ENCODE measurements at regions not wholly inside any gene's neighbourhood (a gene's known extent, or its start where the extent isn't known, plus 50 kb on each side); places are given as distances from the start of the nearest gene placed in this dataset.
"Not testable (repeated sequence)": the region's sequence is repeated elsewhere in the genome, so short reads cannot be mapped to it uniquely, and the experiment has no call there.

DNA sequence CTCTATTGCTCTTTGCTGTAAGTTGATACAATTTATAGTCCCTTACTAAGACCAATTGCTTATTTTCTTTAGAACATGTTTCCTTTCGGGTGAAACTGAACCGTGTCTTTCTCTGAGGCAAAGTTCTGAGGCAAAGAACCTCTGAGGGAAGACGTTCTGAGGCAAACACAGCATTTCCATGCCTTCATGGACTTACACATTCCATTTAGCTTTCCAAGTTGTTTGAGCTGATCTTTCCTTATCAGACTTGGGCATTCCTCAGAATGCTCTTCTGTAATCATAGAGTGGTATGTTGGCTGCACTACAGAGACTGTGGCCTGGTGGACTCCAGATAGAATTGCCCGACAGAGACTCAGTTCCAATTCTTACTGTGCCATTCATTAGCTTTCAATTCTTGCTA, 579.1 kb downstream of the KCTD12 start:
- Histone ChIP-seq H3K27ac (ENCODE audit: low read depth, low read length) (no peak overlapping the region), H3K9me3 (ENCODE audit: control insufficient read depth in 1 of 2, low read length in 2 of 2) (no peaks in the 10 kb centered on the region), H3K36me3 (ENCODE audit: insufficient read depth, low read length) (no peaks in the 10 kb centered on the region), H3K27me3 (ENCODE audit: insufficient read depth, low read length) (no peaks in the 10 kb centered on the region), H3K4me3 (ENCODE audit: low read length in 2 of 2) (no peak overlapping the region), H3K4me1 (ENCODE audit: insufficient read depth, low read length) (no peaks in the 10 kb centered on the region)
- CTCF ChIA-PET (ENCODE audit: partially characterized antibody), result no interaction called here
- intact Hi-C loops (cut with micrococcal nuclease), result no loop called here
- no peaks in the 10 kb centered on the region for H3K9me3 Mint-ChIP-seq
- H3K4me3 Mint-ChIP-seq, result no peak overlapping the region
- POLR2A ChIA-PET (ENCODE audit: partially characterized antibody), result no interaction called here
- no peaks in the 10 kb centered on the region for H3K4me1 Mint-ChIP-seq
- H3K27me3 Mint-ChIP-seq, result no peaks in the 10 kb centered on the region
- no peak overlapping the region for H3K27ac Mint-ChIP-seq
- no peak for DNase-seq
- no peaks in the 10 kb centered on the region for H3K36me3 Mint-ChIP-seq

DNA sequence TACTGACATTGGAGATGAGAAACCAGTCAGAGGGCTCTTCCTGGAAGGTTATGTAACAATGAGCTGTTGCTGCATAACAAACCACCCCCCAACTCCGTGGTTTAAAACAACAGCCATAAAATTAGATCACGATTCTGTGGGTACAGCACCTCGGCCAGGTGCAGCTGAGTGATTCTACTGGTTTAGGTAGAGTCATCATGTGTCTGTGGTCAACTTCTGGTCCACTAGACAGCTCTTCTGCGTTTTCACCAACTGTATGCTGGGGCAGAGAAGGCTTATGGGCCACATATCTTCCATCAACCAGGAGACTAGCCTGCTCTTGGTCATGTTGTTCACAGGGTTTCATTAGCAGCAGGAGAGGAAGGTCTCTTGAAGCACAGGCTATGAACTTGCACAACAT, 585.5 kb downstream of the KCTD12 start:
- Mint-ChIP-seq H3K27me3 (peaks cover 0 to 2% of the 10 kb centered on the region in 2 donors), H3K9me3 (peaks cover 0 to 4% (median 0%) of the 10 kb centered on the region in 8 donors), H3K36me3 (no peaks in the 10 kb centered on the region), H3K27ac (no peak overlapping the region), H3K4me3 (no peak overlapping the region), H3K4me1 (no peaks in the 10 kb centered on the region)
- H3K36me3 ChIP-seq (ENCODE audit: insufficient read depth, low read length), result no peaks in the 10 kb centered on the region
- no peaks in the 10 kb centered on the region for H3K27me3 ChIP-seq (ENCODE audit: insufficient read depth, low read length)
- CTCF ChIA-PET (ENCODE audit: partially characterized antibody), result no interaction called here
- no peaks in the 10 kb centered on the region for H3K9me3 ChIP-seq (ENCODE audit: control insufficient read depth in 1 of 2, low read length in 2 of 2)
- no peak overlapping the region for H3K27ac ChIP-seq (ENCODE audit: low read depth, low read length)
- no peak for DNase-seq
- no peaks in the 10 kb centered on the region for H3K4me1 ChIP-seq (ENCODE audit: insufficient read depth, low read length)
- intact Hi-C loops (cut with micrococcal nuclease), result no loop called here
- POLR2A ChIA-PET (ENCODE audit: partially characterized antibody), result no interaction called here
- no peak overlapping the region for H3K4me3 ChIP-seq (ENCODE audit: low read length in 2 of 2)

DNA sequence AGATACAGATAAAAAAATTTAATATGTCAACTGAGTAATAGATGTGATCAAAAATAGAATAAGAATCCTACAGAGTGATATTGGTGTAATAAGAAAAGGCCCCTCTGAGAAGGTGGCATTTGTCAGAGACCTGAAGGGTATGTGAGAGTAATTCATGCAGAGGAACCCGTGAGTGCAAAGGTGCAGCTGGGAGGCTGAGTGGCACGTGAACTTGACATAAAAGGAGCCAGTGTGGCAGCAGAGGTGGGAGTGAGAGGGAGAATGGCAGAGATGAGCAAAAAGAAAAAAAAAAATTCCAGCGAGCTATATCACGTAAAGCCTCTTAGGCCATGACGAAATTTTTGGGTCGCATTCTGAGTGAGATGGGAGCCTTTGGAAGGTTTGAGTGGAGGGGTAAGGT, 588.9 kb downstream of the KCTD12 start:
- Histone ChIP-seq H3K27ac (ENCODE audit: low read depth, low read length) (no peak overlapping the region), H3K4me1 (ENCODE audit: insufficient read depth, low read length) (no peaks in the 10 kb centered on the region), H3K27me3 (ENCODE audit: insufficient read depth, low read length) (no peaks in the 10 kb centered on the region), H3K36me3 (ENCODE audit: insufficient read depth, low read length) (no peaks in the 10 kb centered on the region), H3K9me3 (ENCODE audit: control insufficient read depth in 1 of 2, low read length in 2 of 2) (no peaks in the 10 kb centered on the region), H3K4me3 (ENCODE audit: low read length in 2 of 2) (no peak overlapping the region)
- Mint-ChIP-seq H3K27me3 (peaks cover 0 to 2% of the 10 kb centered on the region in 2 donors), H3K9me3 (peaks cover 0 to 7% (median under 1%) of the 10 kb centered on the region in 8 donors), H3K27ac (peak overlapping the region in 1 of 7 donors; percentile 8), H3K36me3 (no peaks in the 10 kb centered on the region), H3K4me1 (no peaks in the 10 kb centered on the region), H3K4me3 (no peak overlapping the region)
- intact Hi-C loops (cut with micrococcal nuclease), result no loop called here
- CTCF ChIA-PET (ENCODE audit: partially characterized antibody), result no interaction called here
- POLR2A ChIA-PET (ENCODE audit: partially characterized antibody), result no interaction called here
- no peak for DNase-seq

- Histone ChIP-seq H3K9me3 (ENCODE audit: control insufficient read depth in 1 of 2, low read length in 2 of 2) (no peaks in the 10 kb centered on the region), H3K36me3 (ENCODE audit: insufficient read depth, low read length) (no peaks in the 10 kb centered on the region), H3K4me1 (ENCODE audit: insufficient read depth, low read length) (no peaks in the 10 kb centered on the region), H3K27ac (ENCODE audit: low read depth, low read length) (no peak overlapping the region), H3K4me3 (ENCODE audit: low read length in 2 of 2) (no peak overlapping the region), H3K27me3 (ENCODE audit: insufficient read depth, low read length) (no peaks in the 10 kb centered on the region)
- H3K4me1 Mint-ChIP-seq, result no peaks in the 10 kb centered on the region
- no peak for DNase-seq
- H3K4me3 Mint-ChIP-seq, result no peak overlapping the region
- no peaks in the 10 kb centered on the region for H3K36me3 Mint-ChIP-seq
- H3K9me3 Mint-ChIP-seq, result peaks cover 0 to 7% (median under 1%) of the 10 kb centered on the region in 8 donors
- intact Hi-C loops (cut with micrococcal nuclease), result no loop called here
- POLR2A ChIA-PET (ENCODE audit: partially characterized antibody), result no interaction called here
- H3K27me3 Mint-ChIP-seq, result peaks cover 0 to 2% of the 10 kb centered on the region in 2 donors
- CTCF ChIA-PET (ENCODE audit: partially characterized antibody), result no interaction called here
- no peak overlapping the region for H3K27ac Mint-ChIP-seq
Measured at GRCh38 chr13:76296751-76297150, 589.5 kb downstream of the KCTD12 start.

DNA sequence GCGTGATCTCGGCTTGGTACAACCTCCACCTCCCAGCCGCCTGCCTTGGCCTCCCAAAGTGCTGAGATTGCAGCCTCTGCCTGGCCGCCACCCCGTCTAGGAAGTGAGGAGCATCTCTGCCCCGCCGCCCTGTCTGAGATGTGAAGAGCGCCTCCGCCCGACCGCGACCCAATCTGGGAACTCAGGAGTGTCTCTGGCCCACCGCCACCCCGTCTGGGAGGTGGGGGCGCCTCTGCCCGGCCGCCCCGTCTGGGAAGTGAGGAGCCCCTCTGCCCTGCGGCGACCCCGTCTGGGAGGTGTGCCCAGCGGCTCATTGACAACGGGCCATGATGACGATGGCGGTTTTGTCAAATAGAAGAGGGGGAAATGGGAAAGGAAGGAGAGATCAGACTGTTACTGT, 591.2 kb downstream of the KCTD12 start:
- H3K4me3 Mint-ChIP-seq; H3K27ac ChIP-seq (ENCODE audit: low read depth, low read length); H3K36me3 Mint-ChIP-seq; H3K4me3 ChIP-seq (ENCODE audit: low read length in 2 of 2); DNase-seq; H3K4me1 Mint-ChIP-seq; CTCF ChIA-PET (ENCODE audit: partially characterized antibody); POLR2A ChIA-PET (ENCODE audit: partially characterized antibody); H3K27ac Mint-ChIP-seq; H3K27me3 ChIP-seq (ENCODE audit: insufficient read depth, low read length); H3K4me1 ChIP-seq (ENCODE audit: insufficient read depth, low read length); intact Hi-C loops (cut with micrococcal nuclease); H3K27me3 Mint-ChIP-seq; H3K9me3 Mint-ChIP-seq; H3K9me3 ChIP-seq (ENCODE audit: control insufficient read depth in 1 of 2, low read length in 2 of 2); H3K36me3 ChIP-seq (ENCODE audit: insufficient read depth, low read length): not testable (repeated sequence)

DNA sequence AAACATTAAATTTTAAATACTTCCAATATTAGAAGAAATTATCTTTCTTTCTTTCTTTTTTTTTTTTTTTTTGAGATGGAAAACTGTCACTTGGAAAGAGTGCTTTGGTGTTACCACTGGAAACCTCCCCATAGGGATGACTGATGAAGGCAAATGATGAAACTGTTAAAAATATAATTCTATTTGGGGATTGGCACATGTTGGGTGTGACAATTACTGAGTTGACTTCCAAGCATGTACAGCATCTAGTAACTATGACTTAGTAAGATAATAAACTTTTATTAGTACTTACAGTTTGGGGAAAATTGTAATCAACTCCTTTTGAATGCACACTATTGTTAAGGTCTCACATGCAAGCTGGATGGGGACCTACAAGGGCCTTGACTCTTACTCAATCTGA, 592.5 kb downstream of the KCTD12 start:
- no peak for DNase-seq
- no peaks in the 10 kb centered on the region for H3K9me3 ChIP-seq (ENCODE audit: control insufficient read depth in 1 of 2, low read length in 2 of 2)
- H3K9me3 Mint-ChIP-seq, result peaks cover 0 to 7% (median under 1%) of the 10 kb centered on the region in 8 donors
- H3K27ac ChIP-seq (ENCODE audit: low read depth, low read length), result no peak overlapping the region
- no peak overlapping the region for H3K27ac Mint-ChIP-seq
- H3K36me3 Mint-ChIP-seq, result no peaks in the 10 kb centered on the region
- H3K4me1 Mint-ChIP-seq, result no peaks in the 10 kb centered on the region
- H3K36me3 ChIP-seq (ENCODE audit: insufficient read depth, low read length), result no peaks in the 10 kb centered on the region
- no peak overlapping the region for H3K4me3 ChIP-seq (ENCODE audit: low read length in 2 of 2)
- intact Hi-C loops (cut with micrococcal nuclease), result no loop called here
- POLR2A ChIA-PET (ENCODE audit: partially characterized antibody), result no interaction called here
- CTCF ChIA-PET (ENCODE audit: partially characterized antibody), result no interaction called here
- no peak overlapping the region for H3K4me3 Mint-ChIP-seq
- H3K27me3 Mint-ChIP-seq, result peaks cover 0 to 2% of the 10 kb centered on the region in 2 donors
- no peaks in the 10 kb centered on the region for H3K4me1 ChIP-seq (ENCODE audit: insufficient read depth, low read length)
- no peaks in the 10 kb centered on the region for H3K27me3 ChIP-seq (ENCODE audit: insufficient read depth, low read length)

GRCh38 chr13:76293346-76293745, 592.9 kb downstream of the KCTD12 start:
- intact Hi-C loops (cut with micrococcal nuclease), result no loop called here
- H3K27ac ChIP-seq (ENCODE audit: low read depth, low read length), result no peak overlapping the region
- POLR2A ChIA-PET (ENCODE audit: partially characterized antibody), result no interaction called here
- Mint-ChIP-seq H3K4me1 (no peaks in the 10 kb centered on the region), H3K27me3 (peaks cover 0 to 2% of the 10 kb centered on the region in 2 donors), H3K27ac (no peak overlapping the region), H3K4me3 (no peak overlapping the region), H3K9me3 (peaks cover 0 to 7% (median under 1%) of the 10 kb centered on the region in 8 donors), H3K36me3 (no peaks in the 10 kb centered on the region)
- H3K9me3 ChIP-seq (ENCODE audit: control insufficient read depth in 1 of 2, low read length in 2 of 2), result no peaks in the 10 kb centered on the region
- no peak overlapping the region for H3K4me3 ChIP-seq (ENCODE audit: low read length in 2 of 2)
- DNase-seq, result no peak
- CTCF ChIA-PET (ENCODE audit: partially characterized antibody), result no interaction called here
- no peaks in the 10 kb centered on the region for H3K27me3 ChIP-seq (ENCODE audit: insufficient read depth, low read length)
- H3K4me1 ChIP-seq (ENCODE audit: insufficient read depth, low read length), result no peaks in the 10 kb centered on the region
- no peaks in the 10 kb centered on the region for H3K36me3 ChIP-seq (ENCODE audit: insufficient read depth, low read length)

DNA sequence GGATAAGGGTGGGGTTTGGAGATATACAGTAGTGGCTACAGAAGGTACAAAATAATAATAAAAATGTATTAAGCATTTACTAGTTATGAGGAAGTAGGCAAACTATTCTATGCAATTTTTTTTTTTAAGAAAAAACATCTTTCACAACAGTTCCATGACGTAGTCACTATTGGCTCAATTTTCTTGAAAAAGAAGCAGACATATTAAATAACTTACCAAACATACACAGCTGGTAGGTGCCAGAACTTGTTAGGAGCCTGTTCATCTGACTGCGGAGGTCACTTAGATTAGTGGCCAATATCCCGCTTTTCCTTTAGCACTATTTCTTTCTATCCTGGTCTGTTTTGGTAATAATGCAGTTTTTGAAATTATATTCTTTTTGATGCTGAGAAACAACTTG, 593.5 kb downstream of the KCTD12 start:
- Mint-ChIP-seq H3K4me3 (no peak overlapping the region), H3K36me3 (no peaks in the 10 kb centered on the region), H3K4me1 (no peaks in the 10 kb centered on the region), H3K27ac (no peak overlapping the region), H3K9me3 (peaks cover 0 to 7% (median under 1%) of the 10 kb centered on the region in 8 donors), H3K27me3 (peaks cover 0 to 2% of the 10 kb centered on the region in 2 donors)
- Histone ChIP-seq H3K9me3 (ENCODE audit: control insufficient read depth in 1 of 2, low read length in 2 of 2) (no peaks in the 10 kb centered on the region), H3K4me1 (ENCODE audit: insufficient read depth, low read length) (no peaks in the 10 kb centered on the region), H3K4me3 (ENCODE audit: low read length in 2 of 2) (no peak overlapping the region), H3K27me3 (ENCODE audit: insufficient read depth, low read length) (no peaks in the 10 kb centered on the region), H3K27ac (ENCODE audit: low read depth, low read length) (no peak overlapping the region), H3K36me3 (ENCODE audit: insufficient read depth, low read length) (no peaks in the 10 kb centered on the region)
- CTCF ChIA-PET (ENCODE audit: partially characterized antibody), result no interaction called here
- no peak for DNase-seq
- intact Hi-C loops (cut with micrococcal nuclease), result no loop called here
- POLR2A ChIA-PET (ENCODE audit: partially characterized antibody), result no interaction called here
